RPMI7951 (cell line): ENCODE measurements at regions not wholly inside any gene's neighbourhood (a gene's known extent, or its start where the extent isn't known, plus 50 kb on each side); places are given as distances from the start of the nearest gene placed in this dataset.
"Not testable (repeated sequence)": the region's sequence is repeated elsewhere in the genome, so short reads cannot be mapped to it uniquely, and the experiment has no call there.

Source experiments
- DNase-seq: peaks from one replicate; pipeline ENCODE4 v3.0.0-alpha.2; 2012; ENCODE audit warnings: low read depth

DNA sequence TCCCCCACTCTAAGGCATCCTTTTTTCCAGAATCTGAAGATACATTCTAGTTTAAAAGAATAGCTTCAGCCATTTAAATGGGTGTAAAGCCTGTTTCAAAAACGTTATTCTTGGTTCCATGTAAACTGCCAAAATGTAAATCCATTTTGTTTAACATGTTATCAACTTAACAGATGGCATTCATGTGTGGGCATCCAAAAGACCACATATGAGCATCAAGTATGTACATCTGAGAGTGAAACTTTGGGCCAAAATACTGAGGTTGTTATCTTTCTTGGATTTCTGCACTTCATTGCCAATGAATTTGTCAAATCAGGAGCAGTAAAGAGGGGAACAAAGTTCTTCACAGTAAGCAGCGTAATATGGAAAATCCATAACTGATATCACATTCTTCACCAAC is 395.4 kb downstream of the ZNF804A start:
- no peak for DNase-seq

DNA sequence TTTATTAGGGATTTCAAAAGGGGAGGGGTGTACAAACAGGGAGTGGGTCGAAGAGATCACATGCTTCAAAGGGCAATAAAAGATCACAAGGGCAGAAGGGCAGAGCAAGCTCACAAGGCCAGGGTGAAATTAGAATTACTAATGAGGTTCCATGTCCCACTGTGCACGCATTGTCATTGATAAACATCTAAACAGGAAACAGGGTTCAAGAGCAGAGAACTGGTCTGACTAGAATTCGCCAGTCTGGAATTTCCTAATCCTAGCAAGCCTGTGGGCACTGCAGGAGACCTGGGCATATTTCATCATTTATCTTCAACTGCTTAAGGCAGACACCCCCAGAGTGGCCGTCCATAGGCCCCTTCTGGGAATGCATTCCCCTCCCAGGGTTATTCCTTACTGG is 408.2 kb downstream of the ZNF804A start:
- DNase-seq = no peak

DNA sequence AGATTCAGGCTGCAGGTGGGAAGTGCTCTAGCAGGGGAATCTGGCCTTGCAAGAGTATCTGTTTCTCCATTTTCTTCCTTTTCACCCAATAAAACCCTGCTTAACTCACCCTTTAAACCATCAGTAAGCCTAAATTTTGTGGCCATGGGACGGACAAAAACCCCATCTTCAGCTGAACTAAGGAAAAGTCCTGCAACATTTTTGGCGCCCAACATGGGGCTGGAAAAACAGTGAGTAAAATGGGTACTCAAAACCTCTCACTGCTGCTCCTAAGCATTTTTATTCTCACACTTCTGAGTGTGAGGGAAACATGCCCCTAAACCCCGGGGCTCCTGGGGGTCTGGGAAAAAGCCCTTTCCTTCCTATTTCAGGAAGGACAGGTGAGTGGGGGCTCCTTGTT is 414.3 kb downstream of the ZNF804A start:
- no peak for DNase-seq

DNA sequence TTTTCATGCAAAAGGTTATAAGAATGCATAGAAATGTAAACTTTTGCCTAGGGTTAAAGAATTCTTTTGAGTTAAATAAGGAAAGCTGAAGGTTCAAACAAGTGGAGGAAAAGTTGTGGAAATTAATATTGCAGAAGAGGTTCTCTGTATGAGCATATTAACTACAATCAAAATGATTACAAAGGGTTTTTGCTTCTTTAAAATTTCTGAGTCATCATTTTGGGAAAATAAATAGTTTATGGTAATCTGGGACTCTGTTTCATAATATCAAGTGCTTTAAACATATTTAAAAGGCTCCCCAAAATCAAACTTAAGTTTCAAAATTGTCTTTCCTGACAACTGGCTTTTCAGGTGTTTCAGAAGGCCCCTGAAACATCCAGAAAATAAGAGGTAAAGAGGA is 415.7 kb downstream of the ZNF804A start:
- DNase-seq = no peak

DNA sequence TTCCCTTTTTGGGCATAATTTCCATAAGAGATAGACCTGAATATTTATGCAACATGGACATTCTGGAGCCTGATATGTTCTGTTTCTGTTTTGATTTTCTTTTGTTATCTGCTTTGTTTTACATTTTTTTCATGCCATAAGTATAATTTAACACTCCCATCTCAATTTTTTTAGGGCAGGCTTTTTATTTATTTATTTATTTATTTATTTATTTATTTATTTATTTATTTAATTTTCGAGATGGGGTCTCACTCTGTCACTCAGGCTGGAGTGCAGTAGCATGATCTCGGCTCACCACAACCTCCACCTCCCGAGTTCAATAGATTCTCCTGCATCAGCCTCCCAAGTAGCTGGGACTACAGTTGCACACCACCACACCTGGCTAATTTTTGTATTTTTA is 427.6 kb downstream of the ZNF804A start:
- not testable (repeated sequence) for DNase-seq

DNA sequence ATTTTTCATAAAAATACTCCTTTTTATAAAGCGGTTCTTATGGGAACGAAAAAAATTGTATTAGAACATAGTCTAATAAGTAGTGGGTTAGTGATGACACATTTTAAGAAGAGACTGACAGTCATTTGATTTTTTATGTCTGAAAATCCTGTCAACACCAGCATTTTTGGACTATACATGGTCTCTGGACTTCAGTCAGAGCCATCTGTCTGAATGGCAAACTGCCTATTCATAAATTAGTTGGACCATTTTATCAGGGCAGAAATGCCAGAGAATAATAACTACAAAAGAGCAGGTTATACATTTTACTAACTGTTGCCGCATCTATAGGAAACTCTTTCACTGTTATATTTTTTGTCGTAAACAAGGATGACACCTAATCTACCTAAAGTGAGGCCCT is 437.6 kb downstream of the ZNF804A start:
- no peak for DNase-seq

DNA sequence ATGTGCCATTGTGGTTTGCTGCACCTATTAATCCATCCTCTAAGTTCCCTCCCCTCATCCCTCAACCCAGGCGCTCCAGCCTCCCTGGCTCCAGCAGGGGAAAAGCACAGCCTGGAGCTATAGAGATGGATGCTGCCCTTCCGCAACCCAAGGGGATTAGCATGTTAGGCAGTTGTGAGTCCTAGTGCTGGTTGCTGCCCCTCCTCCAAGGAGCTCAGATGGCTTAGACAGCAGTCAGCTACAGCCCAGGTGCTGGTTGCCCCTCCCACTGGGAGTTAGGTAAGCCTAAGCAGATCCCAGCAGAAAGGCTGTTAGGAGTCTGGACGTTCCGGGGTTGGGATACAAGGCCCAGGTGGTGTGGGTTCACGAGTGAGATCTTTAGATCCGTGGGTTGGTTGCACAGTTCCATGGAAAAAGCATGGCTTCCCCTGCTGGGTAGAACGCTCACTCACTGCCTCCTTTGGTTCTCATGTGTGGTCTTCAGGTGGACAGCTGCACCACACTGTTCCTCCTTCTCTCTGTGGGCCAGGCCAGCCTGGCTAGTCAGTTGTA is 446.1 kb downstream of the ZNF804A start:
- DNase-seq = no peak

DNA sequence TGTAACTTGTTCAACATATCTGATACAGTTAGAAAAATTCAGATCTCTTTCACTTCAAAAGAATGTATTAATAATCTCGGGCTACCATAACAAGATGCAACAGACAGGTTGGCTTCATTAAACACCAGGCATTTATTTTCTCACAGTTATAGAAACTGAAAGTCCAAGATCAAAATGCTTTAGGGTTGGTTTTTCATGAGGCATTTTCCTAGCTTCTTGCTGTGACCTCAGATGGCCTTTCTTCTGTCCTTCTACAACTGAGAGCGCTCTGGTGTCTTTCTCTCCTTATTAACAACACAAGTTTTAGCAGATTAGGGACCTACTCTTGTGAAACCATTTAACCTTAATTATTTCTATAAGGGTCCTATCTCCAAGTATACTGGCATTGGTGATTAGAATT is 452.5 kb downstream of the ZNF804A start:
- no peak for DNase-seq

DNA sequence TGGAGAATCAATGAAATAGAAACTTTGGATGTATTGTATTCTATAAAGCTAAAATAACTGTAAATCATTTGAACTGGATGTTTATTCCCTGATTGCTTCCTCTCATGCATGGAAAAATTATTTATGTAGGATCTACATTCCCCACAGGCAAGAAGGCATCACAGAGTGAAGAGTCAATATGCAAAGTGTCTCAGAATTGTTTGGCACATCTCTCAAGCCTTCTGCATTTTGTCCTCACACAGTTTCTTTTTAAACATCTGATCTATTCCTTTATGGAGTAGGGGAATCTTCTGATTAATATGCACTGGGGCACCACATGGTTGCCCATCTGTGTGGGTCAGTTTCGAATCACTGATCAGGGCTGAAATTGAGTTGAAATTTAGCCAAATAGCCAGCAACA is 465.4 kb downstream of the ZNF804A start:
- no peak for DNase-seq

DNA sequence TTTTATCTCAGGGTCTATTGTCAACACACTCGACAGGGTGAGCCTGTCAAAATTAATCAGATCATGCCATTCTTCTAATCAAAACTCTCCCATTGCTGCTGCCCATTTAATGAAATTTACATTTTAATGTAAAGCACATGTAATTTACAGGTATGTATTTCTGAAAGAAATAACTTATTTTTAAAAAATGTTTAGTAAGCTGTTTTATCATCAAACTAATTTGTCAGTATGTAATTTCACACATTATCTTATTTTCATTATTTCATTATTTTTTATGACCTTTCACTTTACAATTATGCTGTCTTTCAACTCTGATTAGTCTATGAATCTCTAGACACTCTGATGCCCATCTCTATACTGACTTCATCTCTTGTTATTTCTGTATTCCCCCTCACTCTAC is 467.8 kb downstream of the ZNF804A start:
- no peak for DNase-seq

DNA sequence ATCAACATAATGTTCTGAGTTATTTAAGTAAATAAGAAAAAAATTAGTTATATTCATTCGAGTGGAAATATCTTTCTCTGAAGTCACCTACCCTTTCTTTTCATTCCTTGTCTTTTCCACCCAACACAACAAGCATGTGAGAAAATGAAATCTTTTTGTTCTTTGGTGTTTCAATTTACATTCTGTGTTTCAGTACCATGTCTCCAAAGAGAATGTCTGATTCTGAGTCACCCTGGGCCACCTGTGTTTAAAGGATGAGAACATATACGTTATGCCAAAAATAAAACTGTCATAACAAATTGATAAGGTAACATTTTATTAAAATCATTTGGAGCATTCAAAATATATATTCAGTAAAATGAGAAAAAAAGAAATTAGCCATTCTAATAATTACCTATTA is 470.8 kb downstream of the ZNF804A start:
- no peak for DNase-seq

DNA sequence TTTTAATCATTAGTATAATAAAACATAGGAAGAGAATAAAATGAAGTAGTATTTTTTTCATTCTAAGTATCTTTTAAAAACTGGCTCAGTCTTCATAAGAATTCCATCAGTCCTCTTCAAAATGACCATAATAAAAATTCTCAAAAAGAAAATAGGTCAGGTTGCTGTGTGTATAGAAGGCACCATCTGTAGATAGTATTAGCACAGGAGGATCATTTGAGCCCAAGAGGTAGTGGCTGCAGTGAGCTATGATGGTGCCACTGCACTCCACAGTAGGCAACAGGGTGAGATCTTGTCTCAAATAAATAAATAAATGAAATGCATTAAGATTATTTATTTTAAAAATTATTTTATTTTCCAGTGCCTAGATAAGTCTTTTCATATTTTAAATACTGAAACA is 475.8 kb downstream of the ZNF804A start:
- DNase-seq = no peak

DNA sequence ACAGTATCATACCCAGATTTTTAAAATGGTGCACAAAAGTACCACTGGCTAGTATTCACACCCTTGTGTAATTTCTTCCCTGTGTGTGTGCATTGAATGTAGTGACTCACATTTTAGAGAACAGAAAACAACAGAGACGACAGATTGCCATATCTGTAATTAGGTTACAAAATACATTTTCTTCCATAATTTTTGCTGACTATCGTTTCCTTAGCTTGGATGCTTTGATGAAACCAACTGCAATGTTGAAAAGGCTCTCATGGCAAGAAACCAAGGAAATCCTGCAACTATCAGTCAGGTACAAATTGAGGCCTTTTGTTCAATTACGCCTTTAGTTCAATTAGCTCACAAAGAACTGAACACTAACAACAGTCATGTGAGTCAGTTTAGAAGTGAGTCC is 484.4 kb downstream of the ZNF804A start:
- no peak for DNase-seq

DNA sequence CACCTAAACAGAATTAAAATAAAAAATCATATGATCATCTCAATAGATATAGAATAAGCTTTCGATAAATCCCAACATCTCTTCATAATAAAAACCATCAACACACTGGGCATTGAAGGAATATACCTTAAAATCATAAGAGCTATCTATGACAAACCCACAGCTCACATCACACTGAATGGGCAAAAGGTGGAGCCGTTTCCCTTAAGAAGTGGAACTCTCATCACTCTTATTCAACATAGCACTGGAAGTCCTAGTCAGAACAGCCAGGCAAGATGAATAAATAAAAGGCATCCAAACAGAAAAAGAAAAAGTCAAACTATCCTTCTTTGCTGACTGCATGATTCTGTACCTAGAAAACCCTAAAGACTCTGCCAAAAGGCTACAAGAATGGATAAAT is 510.3 kb downstream of the ZNF804A start:
- DNase-seq = no peak

DNA sequence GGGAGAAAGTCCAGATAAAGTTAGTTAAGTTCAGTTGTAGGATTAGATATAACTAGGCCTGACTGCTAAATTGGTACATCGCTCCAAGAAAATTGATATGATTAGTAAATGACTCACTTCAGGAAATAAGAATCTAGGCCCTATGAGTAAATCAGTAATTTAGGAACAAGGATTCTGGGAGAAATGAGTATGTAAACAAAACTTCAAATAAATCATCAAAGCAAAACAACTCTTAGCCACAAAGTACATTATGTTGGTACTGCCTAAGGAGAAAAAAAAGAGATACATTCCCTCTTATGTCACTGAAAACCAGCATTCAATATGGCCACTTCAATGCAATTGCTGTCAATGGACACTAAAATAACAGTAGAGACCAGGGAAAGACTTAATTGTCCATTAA is 529.1 kb downstream of the ZNF804A start:
- DNase-seq = no peak

DNA sequence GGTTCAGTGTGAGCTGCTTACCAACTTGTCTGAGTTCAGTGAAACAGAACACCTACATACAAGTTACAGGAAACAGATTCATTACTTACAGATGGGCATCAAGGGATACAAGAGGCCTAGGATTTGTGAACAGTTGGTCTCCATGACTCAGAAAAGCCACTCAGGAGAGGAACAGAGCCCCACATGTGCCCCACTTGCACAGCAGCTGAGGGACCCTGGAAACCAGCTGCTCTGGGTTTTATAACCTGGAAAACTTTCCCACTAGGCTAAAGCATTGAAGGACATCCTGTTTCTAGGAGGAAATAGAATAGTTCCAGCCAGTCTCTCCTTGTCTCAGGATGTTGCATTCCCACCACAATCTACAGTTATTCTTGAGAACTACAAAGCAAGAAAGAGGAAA is 530.0 kb downstream of the ZNF804A start:
- DNase-seq = no peak

DNA sequence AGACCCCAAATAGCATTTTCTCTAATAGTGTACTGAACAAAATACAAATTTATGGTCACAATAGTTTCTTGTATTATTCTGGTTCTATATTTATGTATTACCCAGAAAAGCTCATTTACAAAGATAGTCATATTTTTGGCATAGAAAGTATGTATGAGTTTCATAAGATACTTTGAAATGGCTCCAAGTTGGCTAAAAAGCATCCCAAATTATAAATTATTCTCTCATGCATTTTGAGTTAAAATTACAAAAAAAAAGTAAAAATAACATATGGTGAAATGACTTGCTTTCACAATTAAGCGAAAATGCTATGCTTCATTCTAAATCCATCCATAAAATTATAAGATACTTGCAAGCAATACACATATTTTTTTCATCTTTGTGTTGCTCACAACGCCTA is 530.7 kb downstream of the ZNF804A start:
- no peak for DNase-seq

DNA sequence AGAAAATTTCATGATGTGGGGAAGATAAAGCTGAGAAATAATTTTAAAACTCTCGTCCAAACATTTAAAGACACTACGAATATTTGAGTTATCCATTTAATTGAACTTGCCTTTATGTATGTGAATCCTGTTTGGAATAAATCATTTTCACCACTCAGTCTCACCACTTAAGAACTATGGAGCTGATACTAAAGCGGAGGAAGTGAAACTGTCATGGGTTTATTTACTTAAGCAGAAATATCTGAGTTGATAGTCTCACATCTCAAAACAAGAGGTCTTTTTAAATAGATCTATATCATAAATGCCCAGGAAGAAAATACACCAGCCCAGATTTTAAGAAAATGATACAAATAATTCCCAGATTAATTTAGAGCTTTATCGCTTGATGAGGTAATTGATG is 532.4 kb downstream of the ZNF804A start:
- DNase-seq = no peak

DNA sequence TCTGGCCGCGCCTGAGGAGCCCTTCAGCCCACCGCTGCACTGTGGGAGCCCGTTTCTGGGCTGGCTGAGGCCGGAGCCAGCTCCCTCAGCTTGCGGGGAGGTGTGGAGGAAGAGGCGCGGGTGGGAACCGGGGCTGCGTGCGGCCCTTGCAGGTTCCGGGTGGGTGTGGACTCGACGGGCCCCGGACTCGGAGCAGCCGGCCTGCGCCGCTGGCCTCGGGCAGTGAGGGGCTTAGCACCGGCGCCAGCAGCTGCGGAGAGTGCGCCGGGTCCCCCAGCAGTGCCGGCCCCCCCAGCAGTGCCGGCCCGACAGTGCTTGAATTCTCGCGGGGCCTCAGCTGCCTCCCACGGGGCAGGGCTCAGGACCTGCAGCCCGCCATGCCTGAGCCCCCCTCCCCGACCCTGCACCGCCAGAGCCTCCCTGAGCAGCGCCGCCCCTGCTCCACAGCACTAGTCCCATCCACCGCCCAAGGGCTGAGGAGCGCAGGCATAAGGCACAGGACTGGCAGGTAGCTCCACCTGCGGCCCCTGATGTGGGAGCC is 534.2 kb downstream of the ZNF804A start:
- DNase-seq = no peak

DNA sequence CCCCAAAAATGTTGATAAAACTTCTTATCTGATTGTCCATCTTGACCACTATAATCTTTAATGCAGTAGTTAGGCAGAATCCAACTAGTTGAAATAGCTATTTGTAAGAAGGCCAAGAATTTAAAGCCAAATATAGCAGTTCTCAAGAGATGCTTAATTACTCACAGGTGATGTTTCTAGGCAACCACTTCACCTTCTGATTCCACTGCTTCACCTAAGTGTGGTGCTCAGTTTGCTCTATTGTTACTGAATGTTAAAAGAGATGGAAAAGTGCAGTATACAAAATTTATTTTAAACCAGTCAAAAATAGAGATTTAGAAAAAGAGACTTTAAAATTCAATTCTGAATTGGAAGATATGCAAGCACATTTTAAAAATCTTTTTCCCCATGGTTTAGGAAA is 539.4 kb downstream of the ZNF804A start:
- no peak for DNase-seq

DNA sequence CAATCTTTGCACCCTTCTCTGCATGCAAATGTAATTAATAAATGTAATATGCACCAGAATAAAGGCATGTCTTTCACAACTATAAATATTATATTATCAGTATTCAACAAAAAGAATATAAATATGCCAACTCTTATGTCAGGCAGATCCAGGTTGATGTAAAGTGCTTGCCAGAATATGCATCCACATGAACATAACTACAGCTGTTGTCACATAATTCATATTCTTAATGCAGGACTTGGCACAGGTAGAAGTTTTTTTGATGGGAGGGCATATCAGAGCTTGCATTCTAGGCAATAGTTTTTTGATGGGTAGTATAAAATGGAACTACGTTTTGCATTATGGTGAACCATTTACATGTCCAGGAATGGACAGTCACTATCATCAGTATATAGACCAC is 544.3 kb downstream of the ZNF804A start:
- no peak for DNase-seq

DNA sequence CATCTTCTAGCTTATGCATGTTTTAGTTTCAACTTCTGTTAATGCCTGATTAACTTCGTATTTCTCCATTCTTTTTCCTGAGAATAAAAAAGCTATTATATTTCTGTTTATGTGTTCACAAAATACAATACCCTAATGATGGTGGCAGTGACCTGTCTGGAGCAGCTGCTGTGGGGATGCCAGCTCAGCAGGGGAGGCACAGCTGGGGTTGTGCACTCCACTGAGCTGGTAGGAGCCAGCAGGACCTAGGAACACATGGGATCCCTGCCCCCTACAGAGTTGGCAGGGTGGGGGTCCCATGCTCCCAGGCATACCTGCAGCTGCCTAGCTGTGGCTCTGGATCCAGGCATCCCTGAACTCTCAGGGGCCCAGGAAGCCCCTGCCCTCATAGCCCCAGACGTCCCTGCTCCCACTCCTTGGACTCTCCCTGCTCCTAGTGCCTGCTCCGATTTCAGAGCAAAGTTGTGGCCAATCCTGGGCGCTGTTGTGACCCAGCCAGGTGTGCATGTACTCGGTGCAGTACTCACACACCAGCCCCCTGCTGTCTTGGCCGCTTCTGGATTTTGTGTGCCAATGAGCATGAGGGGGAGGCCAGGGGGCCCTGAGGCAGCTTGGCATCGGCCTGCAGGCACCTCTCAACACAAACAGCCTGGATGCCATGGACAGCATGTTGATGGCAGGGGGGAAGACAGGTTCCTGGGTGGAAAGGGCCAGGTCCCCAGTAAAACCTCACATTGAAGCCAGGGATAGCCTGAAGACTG is 546.0 kb downstream of the ZNF804A start:
- DNase-seq = no peak

DNA sequence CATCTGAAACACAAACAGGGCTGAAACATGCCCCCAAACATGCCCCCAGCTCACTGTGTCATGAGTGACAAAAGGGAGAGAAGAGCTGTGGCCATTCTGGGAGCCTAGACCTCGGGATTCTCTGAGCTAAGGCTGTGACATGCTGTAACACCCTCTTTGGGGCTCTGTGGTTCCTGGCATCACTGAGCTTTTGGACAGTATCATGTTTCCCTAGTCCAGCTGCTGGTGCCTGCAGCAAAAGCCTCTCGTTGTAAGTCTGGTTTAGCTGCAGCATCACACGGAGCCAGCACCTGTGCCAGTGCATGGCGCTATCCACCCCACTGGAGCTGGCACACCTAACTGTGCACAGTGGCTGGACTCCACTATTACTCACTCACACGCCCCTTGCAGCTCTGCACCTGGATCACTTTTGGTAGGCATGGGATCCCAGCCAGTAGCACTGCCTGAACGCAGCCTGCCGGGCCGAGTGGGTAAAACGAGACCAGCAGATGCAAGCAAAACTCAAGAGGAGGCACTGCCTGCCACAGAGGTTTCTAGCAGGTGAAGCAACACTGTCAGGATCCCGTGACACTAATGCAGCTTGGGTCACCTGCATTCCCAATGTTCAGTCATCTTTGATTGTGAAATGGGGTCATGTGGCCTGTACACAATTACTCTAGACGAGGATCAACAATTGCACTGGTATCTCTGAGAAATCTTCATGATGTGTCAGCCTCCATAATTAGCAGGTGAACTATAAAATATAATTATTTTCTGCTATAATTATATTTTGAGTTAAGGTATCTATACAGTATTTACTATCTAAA is 547.2 kb downstream of the ZNF804A start:
- no peak for DNase-seq
